Calu3 (cell line): ENCODE measurements at regions not wholly inside any gene's neighbourhood (a gene's known extent, or its start where the extent isn't known, plus 50 kb on each side); places are given as distances from the start of the nearest gene placed in this dataset.

ENCODE experiments used
- BruUV-seq: library from RNA; stranded (reverse); fragments of 400-500 nt; replicated peaks from 2 replicates; lab custom pipeline; 2021; lab: Mats Ljungman, UMichigan
- CTCF ChIA-PET: fragments of 300-600 bp; sonication (Branson Sonifier 250); formaldehyde crosslinking; loops from one replicate; lab custom pipeline; 2022; ENCODE audit warnings: antibody characterized with exemption; lab: Charles Lee
- DNase-seq: peaks from one replicate; pipeline ENCODE4 v3.0.0; 2022
- H3K27ac Mint-ChIP-seq: one replicate; pipeline ENCODE4 v1.8.0; 2022; ENCODE audit warnings: mixed read lengths; ENCODE audit not compliant: unreplicated experiment
- H3K27me3 Mint-ChIP-seq: one replicate; pipeline ENCODE4 v1.8.0; 2022; ENCODE audit warnings: mixed read lengths; ENCODE audit not compliant: unreplicated experiment
- H3K36me3 Mint-ChIP-seq: one replicate; pipeline ENCODE4 v1.8.0; 2022; ENCODE audit warnings: mild to moderate bottlenecking, moderate library complexity, mixed read lengths; ENCODE audit not compliant: insufficient read depth, unreplicated experiment
- H3K4me1 Mint-ChIP-seq: one replicate; pipeline ENCODE4 v1.8.0; 2022; ENCODE audit warnings: mild to moderate bottlenecking, low read depth, mixed read lengths; ENCODE audit not compliant: unreplicated experiment
- H3K4me3 Mint-ChIP-seq: one replicate; pipeline ENCODE4 v1.8.0; 2022; ENCODE audit warnings: mild to moderate bottlenecking, low read depth, moderate library complexity, mixed read lengths; ENCODE audit not compliant: unreplicated experiment
- H3K9me3 Mint-ChIP-seq: one replicate; pipeline ENCODE4 v1.8.0; 2022; ENCODE audit warnings: low read depth, mixed read lengths; ENCODE audit not compliant: unreplicated experiment
- intact Hi-C: fragments of 100-400 bp; cut with micrococcal nuclease; formaldehyde crosslinking; loops from one replicate; pipeline ENCODE4 v1.10.0; 2022; ENCODE audit not compliant: unreplicated experiment
- TF ChIP-seq, protein P1 (sequence below): fragments of 200-600 bp; IDR thresholded peaks from one replicate; pipeline ENCODE4 v1.8.0; 2022; ENCODE audit warnings: antibody characterized with exemption; ENCODE audit not compliant: unreplicated experiment

DNA sequence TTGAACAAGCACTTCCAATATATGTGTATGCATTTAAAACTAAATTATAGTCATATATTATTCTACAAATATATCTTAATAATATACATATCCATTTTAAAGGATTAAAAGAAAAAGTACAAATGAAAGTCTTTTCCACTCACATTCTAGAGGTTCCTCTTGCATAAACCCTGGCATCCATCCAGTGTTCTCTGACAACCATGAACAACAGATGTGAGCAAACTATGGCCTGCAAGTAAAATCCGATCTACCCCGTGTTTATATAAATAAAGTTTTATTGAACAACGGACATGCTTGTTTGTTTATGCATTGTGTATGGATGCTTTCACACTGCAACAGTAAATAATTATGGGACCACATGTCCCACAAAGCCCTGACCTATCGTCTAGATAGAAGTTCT, 1122.3 kb downstream of the EPHA7 start:
- Mint-ChIP-seq H3K27ac (no peak overlapping the region), H3K9me3 (peaks cover 5% of the 10 kb centered on the region), H3K27me3 (no peaks in the 10 kb centered on the region), H3K36me3 (no peaks in the 10 kb centered on the region), H3K4me1 (no peaks in the 10 kb centered on the region), H3K4me3 (no peak overlapping the region)
- TF ChIP-seq, protein P1, sequence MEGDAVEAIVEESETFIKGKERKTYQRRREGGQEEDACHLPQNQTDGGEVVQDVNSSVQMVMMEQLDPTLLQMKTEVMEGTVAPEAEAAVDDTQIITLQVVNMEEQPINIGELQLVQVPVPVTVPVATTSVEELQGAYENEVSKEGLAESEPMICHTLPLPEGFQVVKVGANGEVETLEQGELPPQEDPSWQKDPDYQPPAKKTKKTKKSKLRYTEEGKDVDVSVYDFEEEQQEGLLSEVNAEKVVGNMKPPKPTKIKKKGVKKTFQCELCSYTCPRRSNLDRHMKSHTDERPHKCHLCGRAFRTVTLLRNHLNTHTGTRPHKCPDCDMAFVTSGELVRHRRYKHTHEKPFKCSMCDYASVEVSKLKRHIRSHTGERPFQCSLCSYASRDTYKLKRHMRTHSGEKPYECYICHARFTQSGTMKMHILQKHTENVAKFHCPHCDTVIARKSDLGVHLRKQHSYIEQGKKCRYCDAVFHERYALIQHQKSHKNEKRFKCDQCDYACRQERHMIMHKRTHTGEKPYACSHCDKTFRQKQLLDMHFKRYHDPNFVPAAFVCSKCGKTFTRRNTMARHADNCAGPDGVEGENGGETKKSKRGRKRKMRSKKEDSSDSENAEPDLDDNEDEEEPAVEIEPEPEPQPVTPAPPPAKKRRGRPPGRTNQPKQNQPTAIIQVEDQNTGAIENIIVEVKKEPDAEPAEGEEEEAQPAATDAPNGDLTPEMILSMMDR, result no peak
- BruUV-seq, result no TSS peak
- intact Hi-C loops, result no loop called here
- CTCF ChIA-PET, result no interaction called here
- no peak for DNase-seq

DNA sequence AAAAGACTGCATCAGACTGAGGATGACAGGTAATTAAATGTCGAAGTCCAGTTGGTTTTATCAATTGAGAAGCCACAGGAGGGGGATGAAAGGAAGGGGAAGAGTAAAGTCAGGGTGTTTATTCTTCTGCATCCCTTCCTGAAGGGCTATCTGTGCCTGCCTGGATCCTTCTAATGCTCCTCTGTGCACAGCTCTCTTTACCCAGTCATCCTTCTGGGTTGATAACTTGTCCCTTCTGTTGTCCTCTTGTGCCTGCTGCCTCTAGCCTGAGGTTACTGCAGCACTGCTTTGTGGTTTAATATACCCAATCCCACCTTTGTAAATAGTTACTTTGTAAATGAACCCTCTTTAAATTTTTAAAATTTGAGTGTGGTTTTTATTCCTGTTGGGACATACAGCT, 1127.3 kb downstream of the EPHA7 start:
- TF ChIP-seq, protein P1, result no peak
- CTCF ChIA-PET, result no interaction called here
- intact Hi-C loops, result no loop called here
- DNase-seq, result no peak
- Mint-ChIP-seq H3K27ac (no peak overlapping the region), H3K9me3 (peaks cover 8% of the 10 kb centered on the region), H3K4me1 (no peaks in the 10 kb centered on the region), H3K27me3 (no peaks in the 10 kb centered on the region), H3K36me3 (no peaks in the 10 kb centered on the region), H3K4me3 (no peak overlapping the region)
- BruUV-seq, result no TSS peak

DNA sequence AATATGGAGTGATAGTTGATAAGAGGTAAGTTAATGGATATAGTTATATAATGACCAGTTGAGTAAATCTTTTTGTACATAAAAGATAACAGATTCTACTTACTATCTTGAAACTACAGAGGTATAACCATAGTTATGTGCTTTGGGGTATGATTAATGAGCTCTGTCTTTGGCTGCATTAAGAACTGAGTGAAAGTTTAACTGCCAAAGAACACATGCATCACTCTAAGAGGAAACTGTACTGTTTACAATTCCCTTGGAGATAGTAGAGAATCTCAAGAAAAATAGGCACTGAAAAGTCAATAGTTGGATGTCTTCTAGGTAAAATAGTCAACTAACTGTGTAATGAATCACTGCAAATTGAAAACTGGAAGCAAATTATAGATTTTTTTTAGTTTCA, 1129.5 kb downstream of the EPHA7 start:
- Mint-ChIP-seq H3K27me3 (no peaks in the 10 kb centered on the region), H3K36me3 (no peaks in the 10 kb centered on the region), H3K27ac (no peak overlapping the region), H3K4me1 (no peaks in the 10 kb centered on the region), H3K4me3 (no peak overlapping the region), H3K9me3 (peaks cover 16% of the 10 kb centered on the region)
- intact Hi-C loops, result no loop called here
- TF ChIP-seq, protein P1, result no peak
- no peak for DNase-seq
- CTCF ChIA-PET, result no interaction called here
- BruUV-seq, result no TSS peak

DNA sequence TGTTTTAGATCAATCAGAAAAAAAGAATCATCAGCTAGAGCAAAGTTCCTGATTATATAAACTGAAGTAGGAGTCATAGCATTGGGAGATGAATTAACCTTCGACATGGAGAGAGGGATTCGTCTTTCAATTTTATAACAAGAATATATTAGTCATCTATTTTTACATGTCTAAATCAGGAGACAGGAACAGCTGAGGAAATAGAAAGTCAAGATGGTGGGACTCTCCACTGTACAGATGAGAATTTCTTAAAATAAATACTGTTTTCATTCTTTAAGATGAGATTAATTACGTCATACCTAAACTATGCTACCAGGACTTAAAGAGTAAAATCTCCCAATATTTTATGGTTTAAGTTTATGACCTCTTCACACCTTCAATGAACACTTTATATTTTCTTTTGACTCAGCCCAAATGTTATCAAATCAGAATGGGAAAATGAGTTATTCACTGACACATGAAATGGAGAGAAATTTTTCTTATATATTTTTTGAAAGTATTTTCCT, 1137.7 kb downstream of the EPHA7 start:
- Mint-ChIP-seq H3K4me3 (no peak overlapping the region), H3K27ac (no peak overlapping the region), H3K9me3 (peaks cover 8% of the 10 kb centered on the region), H3K27me3 (no peaks in the 10 kb centered on the region), H3K36me3 (no peaks in the 10 kb centered on the region), H3K4me1 (no peaks in the 10 kb centered on the region)
- CTCF ChIA-PET, result no interaction called here
- no peak for DNase-seq
- BruUV-seq, result no TSS peak
- intact Hi-C loops, result no loop called here
- TF ChIP-seq, protein P1, result no peak
